HG03460 (cell line): ENCODE measurements at regions not wholly inside any gene's neighbourhood (a gene's known extent, or its start where the extent isn't known, plus 50 kb on each side); places are given as distances from the start of the nearest gene placed in this dataset.
"Not testable (repeated sequence)": the region's sequence is repeated elsewhere in the genome, so short reads cannot be mapped to it uniquely, and the experiment has no call there.

Experiments used
- ATAC-seq: cut with Tn5 transposase; IDR thresholded peaks from one replicate; pipeline ENCODE4 v1.9.1; 2021; ENCODE audit not compliant: unreplicated experiment

- ATAC-seq: no peak
These were observed 165.1 kb upstream of the AFDN start for GRCh38 chr6:167661552-167662044.

GRCh38 chr6:167662075-167662880 lies 164.4 kb upstream of the AFDN start:
- no peak for ATAC-seq

GRCh38 chr6:167662881-167663205 lies 163.9 kb upstream of the AFDN start:
- no peak for ATAC-seq

GRCh38 chr6:167663316-167663715 lies 163.4 kb upstream of the AFDN start:
- no peak for ATAC-seq

- no peak for ATAC-seq
These were observed 162.8 kb upstream of the AFDN start for GRCh38 chr6:167663784-167664443.

- ATAC-seq: no peak
These were observed 161.7 kb upstream of the AFDN start for GRCh38 chr6:167664678-167665660.

GRCh38 chr6:167665698-167666330 lies 160.9 kb upstream of the AFDN start:
- ATAC-seq: no peak

- ATAC-seq: no peak
These were observed 160.0 kb upstream of the AFDN start for GRCh38 chr6:167666571-167667203.

- ATAC-seq: no peak
These were observed 159.3 kb upstream of the AFDN start for GRCh38 chr6:167667204-167668018.

- ATAC-seq: no peak
These were observed 158.5 kb upstream of the AFDN start for GRCh38 chr6:167668019-167668753.

GRCh38 chr6:167668754-167669552 lies 157.8 kb upstream of the AFDN start:
- ATAC-seq: no peak

- no peak for ATAC-seq
These were observed 157.2 kb upstream of the AFDN start for GRCh38 chr6:167669553-167669849.

GRCh38 chr6:167669870-167670802 lies 156.6 kb upstream of the AFDN start:
- no peak for ATAC-seq

GRCh38 chr6:167670938-167671338 lies 155.8 kb upstream of the AFDN start:
- ATAC-seq: no peak

- ATAC-seq: not testable (repeated sequence)
These were observed 155.2 kb upstream of the AFDN start for GRCh38 chr6:167671379-167671976.

- ATAC-seq: no peak
These were observed 154.6 kb upstream of the AFDN start for GRCh38 chr6:167671977-167672687.
